ENCODE measurements at regions not wholly inside any gene's neighbourhood (a gene's known extent, or its start where the extent isn't known, plus 50 kb on each side); places are given as distances from the start of the nearest gene placed in this dataset.

GRCh38 chr4:1512738-1513660 is 106.8 kb upstream of the NKX1-1 start (continued):
- TF ChIP-seq SAFB2 (IDR thresholded peaks at IDR 0.05; ENCODE audit: borderline replicate concordance, low read depth, low read length, severe bottlenecking) = no peak
- TF ChIP-seq TFAM (CRISPR knock-in tag; conservative IDR thresholded peaks at IDR 0.05) = no peak
- TF ChIP-seq CAMTA2 (CRISPR knock-in tag; conservative IDR thresholded peaks at IDR 0.05) = no peak
- no peak for TF ChIP-seq KDM5B (IDR thresholded peaks at IDR 0.05; ENCODE audit: insufficient replicate concordance, low read depth, low read length)
- TF ChIP-seq HSF4 (CRISPR knock-in tag; IDR thresholded peaks at IDR 0.05; ENCODE audit: borderline replicate concordance) = no peak
- TF ChIP-seq E2F3 (CRISPR knock-in tag; IDR thresholded peaks at IDR 0.05) = no peak
- TF ChIP-seq, protein P1, sequence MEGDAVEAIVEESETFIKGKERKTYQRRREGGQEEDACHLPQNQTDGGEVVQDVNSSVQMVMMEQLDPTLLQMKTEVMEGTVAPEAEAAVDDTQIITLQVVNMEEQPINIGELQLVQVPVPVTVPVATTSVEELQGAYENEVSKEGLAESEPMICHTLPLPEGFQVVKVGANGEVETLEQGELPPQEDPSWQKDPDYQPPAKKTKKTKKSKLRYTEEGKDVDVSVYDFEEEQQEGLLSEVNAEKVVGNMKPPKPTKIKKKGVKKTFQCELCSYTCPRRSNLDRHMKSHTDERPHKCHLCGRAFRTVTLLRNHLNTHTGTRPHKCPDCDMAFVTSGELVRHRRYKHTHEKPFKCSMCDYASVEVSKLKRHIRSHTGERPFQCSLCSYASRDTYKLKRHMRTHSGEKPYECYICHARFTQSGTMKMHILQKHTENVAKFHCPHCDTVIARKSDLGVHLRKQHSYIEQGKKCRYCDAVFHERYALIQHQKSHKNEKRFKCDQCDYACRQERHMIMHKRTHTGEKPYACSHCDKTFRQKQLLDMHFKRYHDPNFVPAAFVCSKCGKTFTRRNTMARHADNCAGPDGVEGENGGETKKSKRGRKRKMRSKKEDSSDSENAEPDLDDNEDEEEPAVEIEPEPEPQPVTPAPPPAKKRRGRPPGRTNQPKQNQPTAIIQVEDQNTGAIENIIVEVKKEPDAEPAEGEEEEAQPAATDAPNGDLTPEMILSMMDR (IDR thresholded peaks at IDR 0.05 in 2 of 3, conservative IDR thresholded peaks at IDR 0.05 in 1 of 3; ENCODE audit: insufficient read depth in 2 of 3, low read depth in 1 of 3, low read length in 3 of 3) = peak; percentile 50 to 88 (median 60); a peak in 5 of 6 replicates
- no peak for TF ChIP-seq HDAC2 (IDR thresholded peaks at IDR 0.05)
- TF ChIP-seq MYNN (IDR thresholded peaks at IDR 0.05) = no peak
- no peak for TF ChIP-seq MYNN (CRISPR knock-in tag; IDR thresholded peaks at IDR 0.05)
- no peak for TF ChIP-seq ARID2 (IDR thresholded peaks at IDR 0.05)
- no peak for TF ChIP-seq HDAC8 (tag; IDR thresholded peaks at IDR 0.05)
- TF ChIP-seq HLTF (IDR thresholded peaks at IDR 0.05) = no peak

Measured in K562 (cell line).